ENCODE measurements at regions not wholly inside any gene's neighbourhood (a gene's known extent, or its start where the extent isn't known, plus 50 kb on each side); places are given as distances from the start of the nearest gene placed in this dataset.

DNA sequence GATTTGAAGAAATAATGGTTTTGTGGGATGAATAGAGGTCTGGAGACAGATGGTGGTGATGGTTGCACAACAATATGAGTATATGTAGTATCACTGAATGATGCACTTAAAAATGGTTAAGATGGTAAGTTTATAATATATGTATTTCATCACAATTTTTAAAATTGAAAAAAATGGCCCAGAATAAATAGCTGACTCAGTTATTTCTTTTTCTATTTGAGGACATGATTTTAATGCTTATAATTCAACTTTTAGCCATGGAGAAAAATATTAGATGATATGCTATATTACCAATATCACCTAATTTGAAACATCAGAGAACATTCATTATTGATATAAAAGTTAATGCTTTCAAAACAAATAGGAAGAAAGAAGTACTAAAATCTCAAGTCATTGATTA, 339.8 kb upstream of the LINC00305 start:
- TF ChIP-seq CTCF (IDR thresholded peaks at IDR 0.05) (no peak), ZFX (IDR thresholded peaks at IDR 0.05; ENCODE audit: borderline replicate concordance) (no peak)

Data from 22Rv1 (cell line).